NCI-H345 treated with DMSO at 0.1 percent for 48 hours (cell line): ENCODE measurements at regions not wholly inside any gene's neighbourhood (a gene's known extent, or its start where the extent isn't known, plus 50 kb on each side); places are given as distances from the start of the nearest gene placed in this dataset.

Experiments used
- DNase-seq: peaks from one replicate; lab custom pipeline; 2025; ENCODE audit not compliant: unreplicated experiment; lab: John Stamatoyannopoulos, UW

DNA sequence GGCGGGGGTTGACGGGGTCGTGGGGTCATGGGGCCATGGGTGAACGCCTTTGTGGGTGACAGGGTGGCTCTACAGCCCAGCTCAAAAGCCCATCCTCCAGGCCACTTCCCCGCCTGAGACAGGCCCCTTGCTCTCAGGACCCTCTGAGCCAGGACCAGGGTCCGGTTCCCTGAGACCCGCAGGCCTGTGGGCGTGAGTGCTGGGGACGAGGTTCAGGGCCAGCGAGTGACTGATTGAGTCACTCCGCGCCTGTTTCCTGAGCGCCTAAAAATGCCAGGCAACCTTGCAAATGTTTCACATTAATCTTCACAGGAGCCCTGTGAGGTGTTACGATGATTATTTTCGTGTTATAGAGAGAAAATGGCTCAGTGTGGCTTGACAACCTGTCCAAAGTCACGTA is 97.8 kb downstream of the ZNF674 start:
- DNase-seq = no peak

DNA sequence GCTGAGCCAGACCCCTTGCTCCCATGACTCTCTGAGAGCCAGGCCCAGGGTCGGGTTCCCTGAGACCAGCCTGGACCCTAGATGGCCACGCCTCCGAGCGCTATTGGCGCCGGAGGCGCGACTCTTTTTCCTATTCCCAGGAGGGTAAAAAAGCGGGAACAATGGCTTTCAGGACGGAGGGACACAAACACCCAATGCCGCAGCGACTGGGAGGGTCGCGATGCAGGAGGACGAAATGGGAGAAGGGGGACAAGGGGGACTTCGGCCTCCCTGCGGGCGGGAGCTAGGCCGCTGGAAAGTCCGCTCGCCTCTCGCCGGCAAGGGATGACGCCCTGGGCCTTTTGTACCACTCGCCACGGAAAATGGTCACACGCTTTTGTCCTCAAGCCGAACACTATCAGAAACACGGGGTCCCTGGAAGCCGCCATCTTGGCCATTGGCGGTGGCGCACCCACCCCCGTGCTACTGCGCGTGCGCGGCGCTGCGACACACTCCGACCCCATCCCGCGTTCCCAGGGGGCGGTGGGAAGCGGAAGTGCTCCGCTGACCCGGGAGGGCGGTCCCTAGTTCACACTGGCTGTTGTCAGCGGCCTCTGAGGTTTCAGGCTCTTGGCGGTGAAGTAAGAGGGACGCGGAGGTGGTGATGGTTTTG is 98.4 kb downstream of the ZNF674 start:
- DNase-seq = peak; percentile 68

DNA sequence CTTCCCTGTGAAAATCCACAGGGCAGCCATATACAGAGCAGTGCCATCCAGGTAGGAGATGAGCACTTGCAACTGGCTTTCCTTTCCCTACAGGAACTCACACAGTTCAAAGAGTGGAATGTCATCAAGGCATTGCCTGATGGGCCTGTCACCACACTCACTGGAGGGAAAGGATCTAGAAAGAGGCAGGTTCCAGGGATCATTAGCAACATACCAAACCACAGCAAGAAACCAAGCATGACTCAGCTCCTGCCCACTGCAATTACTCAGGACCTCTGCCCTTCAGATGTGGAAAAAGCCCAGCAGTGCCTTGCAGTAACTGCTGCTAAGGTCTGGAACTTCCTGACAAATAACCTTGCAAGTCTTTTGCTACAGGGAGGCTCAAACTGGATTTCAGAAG is 101.2 kb downstream of the ZNF674 start:
- no peak for DNase-seq

- DNase-seq = no peak
Observed at GRCh38 chrX:46436744-46437143, 108.5 kb downstream of the ZNF674 start.

DNA sequence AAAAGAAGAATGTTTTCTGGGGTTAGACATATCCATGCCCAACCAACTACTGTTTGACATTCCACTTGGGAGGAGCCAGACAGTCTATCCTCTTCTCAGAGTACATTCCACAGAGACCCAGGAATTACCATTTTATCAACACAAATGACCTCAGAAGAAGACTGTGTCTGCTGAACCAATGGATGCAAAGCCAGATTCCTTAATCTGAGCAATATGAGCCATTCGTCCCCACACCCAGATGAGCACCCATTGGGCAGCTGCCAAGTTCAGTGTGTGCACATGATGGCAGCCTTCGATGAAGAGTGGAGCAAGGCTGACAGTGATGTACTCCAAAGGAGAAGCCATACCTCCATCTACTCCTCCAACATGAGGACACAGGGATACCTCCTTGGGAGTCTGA is 111.3 kb downstream of the ZNF674 start:
- no peak for DNase-seq

DNA sequence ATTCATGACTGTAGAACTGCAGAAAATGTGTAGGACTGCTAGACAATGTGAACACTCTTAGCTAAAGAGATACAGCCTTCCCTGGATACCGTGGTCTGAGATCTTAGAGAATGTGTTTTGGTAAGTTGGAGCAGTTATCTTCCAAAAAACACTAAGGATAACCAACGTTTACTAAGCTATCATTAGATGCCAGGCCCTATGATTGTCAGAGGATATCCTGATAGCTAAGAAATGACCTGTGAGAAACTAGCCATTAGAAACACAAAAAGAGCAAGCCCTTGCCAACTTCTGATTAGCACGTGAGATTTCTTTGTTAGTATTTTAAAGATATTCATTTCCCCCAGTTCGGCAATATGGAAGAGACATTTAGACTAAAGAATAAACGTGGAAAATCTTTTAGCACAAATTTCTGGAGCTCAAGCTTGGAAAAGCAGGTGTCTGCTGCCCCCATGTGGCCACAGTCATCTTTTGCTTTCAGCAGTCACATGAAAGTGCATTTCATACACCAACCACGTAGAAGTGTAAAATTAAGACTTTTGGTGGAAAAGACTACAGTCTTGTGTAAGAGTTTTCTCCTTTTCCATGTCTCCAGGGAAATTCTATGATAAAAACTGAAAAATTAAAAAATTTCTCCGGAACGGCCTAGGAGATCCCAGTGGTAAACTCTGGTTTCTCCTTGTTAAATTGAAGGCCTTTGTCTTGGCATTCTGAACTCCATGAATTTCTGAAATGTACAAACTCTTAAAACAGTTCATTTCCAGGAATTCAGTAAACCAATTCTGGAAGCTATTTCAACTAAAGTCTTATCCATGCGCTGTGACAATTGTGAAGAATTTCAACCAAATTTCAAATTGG is 136.4 kb downstream of the ZNF674 start:
- peak; percentile 5 for DNase-seq

DNA sequence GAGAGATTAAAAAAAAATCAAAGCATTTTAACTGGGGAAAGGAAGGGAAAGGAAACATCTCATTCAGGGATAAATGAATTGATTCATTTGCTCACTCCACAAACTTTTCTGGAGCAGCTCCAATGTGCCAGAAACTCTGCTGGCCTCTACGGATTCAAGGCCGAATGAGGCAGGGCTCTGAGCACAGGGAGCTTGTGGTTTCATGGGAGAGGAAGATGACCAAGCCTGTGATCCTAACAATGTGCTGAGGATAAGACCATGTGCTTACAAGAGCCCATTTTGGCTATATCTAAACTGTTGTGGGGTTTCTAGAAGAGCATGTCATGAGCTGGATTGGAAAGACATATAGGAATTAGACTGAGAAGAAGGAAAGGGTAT is 137.5 kb downstream of the ZNF674 start:
- no peak for DNase-seq

DNA sequence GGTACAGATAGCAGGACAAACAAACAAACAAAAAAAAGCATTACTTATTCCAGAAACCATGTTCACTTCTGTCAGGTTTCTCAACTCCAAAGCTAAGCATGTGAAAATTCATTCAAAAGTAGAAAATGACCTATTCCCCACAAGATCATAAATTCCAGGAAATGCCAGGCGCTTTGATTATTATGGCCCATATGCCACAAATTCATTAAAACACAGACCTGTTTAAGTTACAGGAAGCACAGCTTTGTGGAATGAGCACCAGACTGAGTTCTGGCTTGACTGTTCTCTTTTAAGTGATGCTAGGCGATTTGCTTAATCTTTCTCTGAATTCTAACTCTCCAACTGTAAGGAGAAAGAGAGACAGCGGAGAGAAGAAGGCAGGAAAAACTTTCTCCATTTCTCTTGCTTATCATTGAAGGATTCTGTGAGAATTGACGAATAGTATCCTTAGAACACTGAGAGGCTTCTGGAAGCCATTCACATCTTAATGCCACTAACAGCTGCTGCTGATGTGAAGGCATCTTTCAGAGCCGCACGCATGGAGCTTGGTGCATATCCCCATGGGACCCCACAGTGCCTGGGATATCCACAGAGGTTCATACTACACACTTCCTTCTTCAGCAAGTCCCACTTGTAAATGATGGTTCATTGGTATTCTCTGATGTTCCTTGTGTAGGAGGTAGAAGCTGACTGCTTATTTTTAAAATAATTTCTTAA is 138.0 kb downstream of the ZNF674 start:
- DNase-seq = no peak

- no peak for DNase-seq
Observed at GRCh38 chrX:46404774-46405173, 140.4 kb downstream of the ZNF674 start.

- DNase-seq = no peak
Observed at GRCh38 chrX:46400530-46401443, 144.4 kb downstream of the ZNF674 start.

DNA sequence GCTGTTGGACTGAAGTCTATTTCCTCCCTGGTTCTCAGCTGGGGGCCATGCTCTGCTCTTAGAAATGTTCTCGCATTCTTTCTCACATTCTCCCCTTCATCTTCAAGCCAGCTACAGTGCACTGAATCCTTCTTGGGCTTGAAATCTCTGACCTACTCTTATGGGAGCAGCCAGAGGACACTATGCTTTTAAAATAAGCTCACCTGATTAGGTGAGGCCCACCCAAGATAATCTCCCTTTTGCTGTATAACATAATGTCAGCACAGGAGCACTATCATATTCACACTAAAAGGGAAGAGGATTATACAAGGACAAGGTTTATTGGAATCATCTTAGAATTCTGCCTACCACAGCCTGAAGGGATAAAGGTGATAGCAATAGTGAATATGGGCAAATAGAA is 146.3 kb downstream of the ZNF674 start:
- DNase-seq = no peak

GRCh38 chrX:46398126-46398525 is 147.1 kb downstream of the ZNF674 start:
- no peak for DNase-seq

DNA sequence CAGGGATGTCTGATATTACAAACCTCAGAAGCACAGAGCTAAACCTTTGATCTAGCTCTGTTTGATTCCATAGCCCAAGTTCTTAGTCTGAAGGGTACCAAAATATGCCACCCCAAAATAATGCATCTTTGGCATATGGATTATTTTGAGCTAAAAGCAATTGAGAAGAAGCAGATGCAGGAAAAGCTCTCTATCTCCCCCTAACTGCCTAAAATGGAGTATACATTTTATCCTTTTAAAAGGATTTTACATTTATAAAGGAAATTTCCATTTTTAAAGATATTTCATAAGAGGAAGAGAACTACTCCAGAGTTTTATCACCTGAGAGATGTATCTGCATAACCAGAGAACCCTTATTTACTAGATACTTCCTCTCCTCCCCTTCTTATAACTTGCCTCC is 158.7 kb downstream of the ZNF674 start:
- DNase-seq = no peak

- DNase-seq = no peak
Observed at GRCh38 chrX:46383006-46383405, 162.2 kb downstream of the ZNF674 start.

DNA sequence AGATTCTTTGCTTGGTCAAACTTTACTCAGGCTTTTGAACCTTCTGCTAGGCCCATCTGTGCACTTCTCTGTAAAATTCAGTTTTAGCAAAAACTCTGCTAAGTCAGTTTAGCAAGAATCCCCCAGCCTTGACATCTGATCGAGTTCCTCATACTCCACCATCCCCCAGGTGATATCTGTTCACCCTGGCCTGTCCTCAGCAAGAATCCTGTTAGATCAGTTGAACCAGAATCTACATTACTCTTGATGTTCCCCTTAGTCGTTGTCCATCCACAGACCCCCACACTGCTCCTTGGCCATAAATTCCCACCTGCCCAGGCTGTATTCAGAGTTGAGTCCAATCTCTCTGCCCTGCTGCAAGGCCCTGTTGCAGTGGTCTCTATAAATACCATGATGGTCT is 162.6 kb downstream of the ZNF674 start:
- DNase-seq = no peak

DNA sequence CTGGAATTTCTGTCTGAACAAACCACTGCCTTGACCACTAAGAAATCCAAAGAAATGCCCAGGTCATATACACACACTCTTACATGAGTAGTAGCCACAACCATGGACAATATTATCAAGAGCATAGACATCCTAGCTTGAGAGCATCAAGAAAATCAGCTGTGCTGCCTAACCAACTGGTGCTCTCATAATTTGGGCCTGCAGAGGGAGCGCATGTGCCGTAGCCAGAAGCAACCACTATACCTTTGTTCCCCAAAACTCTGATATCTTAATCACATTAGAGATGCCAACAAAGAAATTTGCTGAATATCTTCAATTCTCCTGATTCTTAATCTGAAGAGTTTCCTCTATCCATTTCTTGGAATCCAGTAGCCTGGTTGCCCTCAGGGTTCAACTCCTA is 163.6 kb downstream of the ZNF674 start:
- no peak for DNase-seq

- DNase-seq = no peak
Observed at GRCh38 chrX:46380148-46380752, 165.0 kb downstream of the ZNF674 start.

DNA sequence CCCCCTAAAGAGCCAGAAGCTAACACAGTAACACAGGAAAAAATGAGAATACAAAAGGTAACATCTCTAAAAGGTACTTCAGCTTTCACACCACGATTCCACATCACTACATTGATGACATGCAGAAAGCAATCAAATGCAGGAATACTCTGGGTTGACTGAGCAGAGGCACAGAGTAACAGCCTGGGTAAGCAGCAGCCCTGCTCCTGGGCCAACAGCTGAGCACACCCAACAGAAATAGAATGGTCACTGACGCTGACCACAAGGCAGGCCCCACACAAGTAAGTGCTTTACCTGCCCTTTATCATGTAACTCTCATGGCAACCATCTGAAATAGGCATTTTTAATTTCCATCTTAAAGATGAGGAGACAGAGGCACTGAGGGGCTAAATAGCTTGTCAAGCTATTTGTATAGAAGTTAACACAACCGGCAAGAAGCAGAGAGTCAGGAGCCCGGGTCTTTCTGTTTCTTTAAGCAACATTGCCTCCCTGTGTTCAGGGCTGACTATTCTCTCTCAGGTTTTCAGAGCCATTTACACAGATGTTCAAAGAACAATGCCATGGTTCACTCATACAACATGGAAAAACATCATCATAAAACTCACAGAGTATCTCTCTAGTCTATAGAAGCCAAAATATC is 168.9 kb downstream of the ZNF674 start:
- DNase-seq = peak; percentile 8

- DNase-seq = no peak
Observed at GRCh38 chrX:46375831-46376230, 169.4 kb downstream of the ZNF674 start.

GRCh38 chrX:46374371-46374770 is 170.8 kb downstream of the ZNF674 start:
- DNase-seq = no peak
